ENCODE measurements at regions not wholly inside any gene's neighbourhood (a gene's known extent, or its start where the extent isn't known, plus 50 kb on each side); places are given as distances from the start of the nearest gene placed in this dataset.

GRCh38 chr3:1962396-1963088 lies 136.1 kb upstream of the CNTN4 start:
- no peak for DNase-seq
- no peaks in the 10 kb centered on the region for H3K9me3 ChIP-seq
- no peak overlapping the region for H3K4me3 ChIP-seq
- H3K27ac ChIP-seq, result no peak overlapping the region
- no peaks in the 10 kb centered on the region for H3K27me3 ChIP-seq
- WGBS, 2 donors, result 84 to 91% methylated on average over 8 of the region's 8 CpGs
- no peaks in the 10 kb centered on the region for H3K36me3 ChIP-seq (ENCODE audit: low read depth, missing control alignments)
- TF ChIP-seq CTCF (IDR thresholded peaks at IDR 0.05) (no peak), POLR2A (IDR thresholded peaks at IDR 0.05) (no peak)
- H3K4me1 ChIP-seq, result no peaks in the 10 kb centered on the region
- intact Hi-C loops (cut with DNase I; ENCODE audit: low total_unique reads), result no loop called here

- 75 to 86% methylated on average over 3 of the region's 3 CpGs for WGBS, 2 donors
- no peaks in the 10 kb centered on the region for H3K4me1 ChIP-seq
Measured at GRCh38 chr3:1963896-1964295, 134.8 kb upstream of the CNTN4 start.

GRCh38 chr3:1967525-1967924 lies 131.1 kb upstream of the CNTN4 start:
- H3K9me3 ChIP-seq, result no peaks in the 10 kb centered on the region
- TF ChIP-seq CTCF (IDR thresholded peaks at IDR 0.05) (no peak), POLR2A (IDR thresholded peaks at IDR 0.05) (no peak)
- H3K4me1 ChIP-seq, result no peaks in the 10 kb centered on the region
- DNase-seq, result no peak
- H3K36me3 ChIP-seq (ENCODE audit: low read depth, missing control alignments), result no peaks in the 10 kb centered on the region
- no peak overlapping the region for H3K27ac ChIP-seq
- H3K4me3 ChIP-seq, result no peak overlapping the region
- intact Hi-C loops (cut with DNase I; ENCODE audit: low total_unique reads), result no loop called here
- 59 to 60% methylated on average over 2 of the region's 2 CpGs for WGBS, 2 donors
- H3K27me3 ChIP-seq, result no peaks in the 10 kb centered on the region

More at GRCh38 chr3:1963896-1964295, 134.8 kb upstream of the CNTN4 start:
- Histone ChIP-seq H3K27ac (no peak overlapping the region), H3K9me3 (no peaks in the 10 kb centered on the region), H3K4me3 (no peak overlapping the region), H3K27me3 (no peaks in the 10 kb centered on the region), H3K36me3 (ENCODE audit: low read depth, missing control alignments) (no peaks in the 10 kb centered on the region)
- no peak for DNase-seq
- intact Hi-C loops (cut with DNase I; ENCODE audit: low total_unique reads), result no loop called here
- TF ChIP-seq POLR2A (IDR thresholded peaks at IDR 0.05) (no peak), CTCF (IDR thresholded peaks at IDR 0.05) (no peak)

GRCh38 chr3:1969281-1969680 lies 129.4 kb upstream of the CNTN4 start:
- no peaks in the 10 kb centered on the region for H3K4me1 ChIP-seq
- WGBS, 2 donors, result 49 to 58% methylated on average over 2 of the region's 2 CpGs
- intact Hi-C loops (cut with DNase I; ENCODE audit: low total_unique reads), result no loop called here

More at GRCh38 chr3:1969281-1969680, 129.4 kb upstream of the CNTN4 start:
- no peaks in the 10 kb centered on the region for H3K27me3 ChIP-seq
- no peak overlapping the region for H3K4me3 ChIP-seq
- no peaks in the 10 kb centered on the region for H3K9me3 ChIP-seq
- no peak for DNase-seq
- TF ChIP-seq POLR2A (IDR thresholded peaks at IDR 0.05) (no peak), CTCF (IDR thresholded peaks at IDR 0.05) (no peak)
- no peak overlapping the region for H3K27ac ChIP-seq
- no peaks in the 10 kb centered on the region for H3K36me3 ChIP-seq (ENCODE audit: low read depth, missing control alignments)

Data from testis (tissue), 2 donors.